ENCODE measurements at regions not wholly inside any gene's neighbourhood (a gene's known extent, or its start where the extent isn't known, plus 50 kb on each side); places are given as distances from the start of the nearest gene placed in this dataset.
"Not testable (repeated sequence)": the region's sequence is repeated elsewhere in the genome, so short reads cannot be mapped to it uniquely, and the experiment has no call there.

- DNase-seq: no peak
Observed at GRCh38 chr1:101121975-101122374, 96.4 kb upstream of the DPH5 start.

- no peak for DNase-seq
Observed at GRCh38 chr1:101121504-101121903, 95.9 kb upstream of the DPH5 start.

GRCh38 chr1:101120868-101121267, 95.3 kb upstream of the DPH5 start:
- DNase-seq: no peak

GRCh38 chr1:101119289-101119688, 93.7 kb upstream of the DPH5 start:
- DNase-seq: no peak

- DNase-seq: no peak
Observed at GRCh38 chr1:101116006-101116405, 90.4 kb upstream of the DPH5 start.

- no peak for DNase-seq
Observed at GRCh38 chr1:101115112-101115511, 89.5 kb upstream of the DPH5 start.

GRCh38 chr1:101114128-101114527, 88.5 kb upstream of the DPH5 start:
- not testable (repeated sequence) for DNase-seq

- peak; percentile 48 to 95 (median 71) for DNase-seq
Observed at GRCh38 chr1:101112051-101112780, 86.6 kb upstream of the DPH5 start.

GRCh38 chr1:101111461-101111860, 85.9 kb upstream of the DPH5 start:
- no peak for DNase-seq

- no peak for DNase-seq
Observed at GRCh38 chr1:101109791-101110190, 84.2 kb upstream of the DPH5 start.

GRCh38 chr1:101108111-101108500, 82.5 kb upstream of the DPH5 start:
- no peak for DNase-seq

- no peak for DNase-seq
Observed at GRCh38 chr1:101107496-101108110, 82.0 kb upstream of the DPH5 start.

GRCh38 chr1:101105877-101106276, 80.3 kb upstream of the DPH5 start:
- DNase-seq: no peak

GRCh38 chr1:101102426-101103156, 77.0 kb upstream of the DPH5 start:
- DNase-seq: no peak

- no peak for DNase-seq
Observed at GRCh38 chr1:101101360-101101759, 75.8 kb upstream of the DPH5 start.

- no peak for DNase-seq
Observed at GRCh38 chr1:101100674-101101073, 75.1 kb upstream of the DPH5 start.

- DNase-seq: no peak
Observed at GRCh38 chr1:101098907-101099306, 73.3 kb upstream of the DPH5 start.

GRCh38 chr1:101098327-101098726, 72.7 kb upstream of the DPH5 start:
- no peak for DNase-seq

- peak in 1 of 5 donors; percentile 27 for DNase-seq
Observed at GRCh38 chr1:101089613-101090338, 64.2 kb upstream of the DPH5 start.

- DNase-seq: no peak
Observed at GRCh38 chr1:101088431-101088830, 62.8 kb upstream of the DPH5 start.

- no peak for DNase-seq
Observed at GRCh38 chr1:101086783-101087182, 61.2 kb upstream of the DPH5 start.

- peak in 3 of 5 donors; percentile 2 to 93 (median 6) for DNase-seq
Observed at GRCh38 chr1:101081496-101082488, 56.2 kb upstream of the DPH5 start.

Measured in T-helper 1 cell (primary cell).